ENCODE measurements at regions not wholly inside any gene's neighbourhood (a gene's known extent, or its start where the extent isn't known, plus 50 kb on each side); places are given as distances from the start of the nearest gene placed in this dataset.
A peak's percentile ranks its signal among the peaks of the same experiment; 100 is the strongest.

- TF ChIP-seq CTCF (IDR thresholded peaks at IDR 0.05) = peak in 2 of 4 experiments; percentile 26 to 43
- no peak for TF ChIP-seq EP300 (IDR thresholded peaks at IDR 0.05)
- TF ChIP-seq POLR2AphosphoS5 (IDR thresholded peaks at IDR 0.05) = peak; percentile 74
- no peak for TF ChIP-seq POLR2A (IDR thresholded peaks at IDR 0.05)
Observed at GRCh38 chr5:115432691-115433090, 111.9 kb downstream of the FEM1C start.
